ENCODE measurements at regions not wholly inside any gene's neighbourhood (a gene's known extent, or its start where the extent isn't known, plus 50 kb on each side); places are given as distances from the start of the nearest gene placed in this dataset.
A peak's percentile ranks its signal among the peaks of the same experiment; 100 is the strongest.

- Histone ChIP-seq H3K27me3 (no peaks in the 10 kb centered on the region), H3K4me3 (peak overlapping the region in 11 of 12 donors; percentile 1 to 54 (median 36)), H3K27ac (peak overlapping the region; percentile 10 to 89 (median 74)), H3K9me3 (peaks cover 0 to 6% (median 0%) of the 10 kb centered on the region in 12 donors), H3K4me1 (peaks cover 0 to 43% (median 20%) of the 10 kb centered on the region in 12 donors), H3K36me3 (no peaks in the 10 kb centered on the region)
- ATAC-seq = peak; percentile 47 to 75 (median 60)
- TF ChIP-seq CTCF (IDR thresholded peaks at IDR 0.05) = no peak
- no peak for TF ChIP-seq POLR2A (IDR thresholded peaks at IDR 0.05)
- 7 to 11% (median 8%) methylated on average over 21 of the region's 21 CpGs for WGBS, 4 donors
- peak in 4 of 5 donors; percentile 33 to 70 (median 42) for DNase-seq
- intact Hi-C loops (cut with DNase I) = loop anchor here in 4 of 10 donors (5.0 to 10.0 kb wide), 4 partner anchors 93 to 110 kb away; partner anchors contain the start of gene NCKAP5 (in 3 of the 4)
Measured at GRCh38 chr2:133674433-133675331, 106.4 kb upstream of the NCKAP5 start.

- intact Hi-C loops (cut with DNase I) = loop anchor here in 4 of 10 donors (5.0 to 10.0 kb wide), 4 partner anchors 91 to 112 kb away; partner anchors contain the start of gene NCKAP5 (in 3 of the 4)
- Histone ChIP-seq H3K4me3 (no peak overlapping the region), H3K4me1 (peaks cover 0 to 43% (median 20%) of the 10 kb centered on the region in 12 donors), H3K9me3 (no peaks in the 10 kb centered on the region), H3K27ac (peak overlapping the region in 11 of 12 donors; percentile 2 to 84 (median 39)), H3K27me3 (no peaks in the 10 kb centered on the region), H3K36me3 (no peaks in the 10 kb centered on the region)
- DNase-seq (no peak), ATAC-seq (peak in 1 of 4 donors; percentile 5)
- no peak for TF ChIP-seq POLR2A (IDR thresholded peaks at IDR 0.05)
- TF ChIP-seq CTCF (IDR thresholded peaks at IDR 0.05) = no peak
- WGBS, 4 donors = 30 to 51% (median 38%) methylated on average over 1 of the region's 1 CpG
Measured at GRCh38 chr2:133676392-133677130, 108.3 kb upstream of the NCKAP5 start.

GRCh38 chr2:133680343-133681049, 112.2 kb upstream of the NCKAP5 start:
- Histone ChIP-seq H3K4me1 (peaks cover 0 to 21% (median 8%) of the 10 kb centered on the region in 12 donors), H3K27ac (no peak overlapping the region), H3K4me3 (no peak overlapping the region), H3K36me3 (no peaks in the 10 kb centered on the region), H3K9me3 (no peaks in the 10 kb centered on the region), H3K27me3 (no peaks in the 10 kb centered on the region)
- TF ChIP-seq CTCF (IDR thresholded peaks at IDR 0.05) (no peak), POLR2A (IDR thresholded peaks at IDR 0.05) (no peak)
- DNase-seq = no peak
- ATAC-seq = peak in 2 of 4 donors; percentile 19 to 29
- intact Hi-C loops (cut with DNase I) = loop anchor here in 1 of 10 donors (5.0 kb wide), 1 partner anchor 102 kb away; no protein-coding TSS in a partner anchor
- 65 to 75% (median 72%) methylated on average over 2 of the region's 2 CpGs for WGBS, 4 donors
